Activated CD4-positive, alpha-beta memory T cell treated with anti-CD3 and anti-CD28 coated beads, Interleukin-2, amount 10 ng/mL, durations not matched to agents 7 days and 5 days (primary cell): ENCODE measurements at regions not wholly inside any gene's neighbourhood (a gene's known extent, or its start where the extent isn't known, plus 50 kb on each side); places are given as distances from the start of the nearest gene placed in this dataset.

ENCODE experiments used
- CTCF ChIA-PET: fragments of 350-600 bp; sonication (Branson Sonifier 250); formaldehyde crosslinking; loops from one replicate; lab custom pipeline; 2021; ENCODE audit warnings: antibody characterized with exemption, inconsistent platforms; lab: Charles Lee
- POLR2A ChIA-PET: fragments of 350-600 bp; sonication (Branson Sonifier 250); formaldehyde crosslinking; loops from one replicate; lab custom pipeline; 2021; ENCODE audit warnings: antibody characterized with exemption; lab: Charles Lee
- DNase-seq: peaks from one replicate; pipeline ENCODE4 v3.0.0-alpha.2; 2020
- H3K27ac Mint-ChIP-seq: one replicate; pipeline ENCODE4 v1.8.0; 2021; ENCODE audit warnings: mild to moderate bottlenecking, mixed read lengths
- H3K27me3 Mint-ChIP-seq: one replicate; pipeline ENCODE4 v1.8.0; 2021; ENCODE audit warnings: mixed read lengths
- H3K36me3 Mint-ChIP-seq: one replicate; pipeline ENCODE4 v1.8.0; 2021; ENCODE audit warnings: low read depth, mixed read lengths
- H3K4me1 Mint-ChIP-seq: one replicate; pipeline ENCODE4 v1.8.0; 2021; ENCODE audit warnings: mixed read lengths
- H3K4me3 Mint-ChIP-seq: one replicate; pipeline ENCODE4 v1.8.0; 2021; ENCODE audit warnings: mild to moderate bottlenecking, mixed read lengths
- H3K9me3 Mint-ChIP-seq: one replicate; pipeline ENCODE4 v1.8.0; 2021; ENCODE audit warnings: mixed read lengths

DNA sequence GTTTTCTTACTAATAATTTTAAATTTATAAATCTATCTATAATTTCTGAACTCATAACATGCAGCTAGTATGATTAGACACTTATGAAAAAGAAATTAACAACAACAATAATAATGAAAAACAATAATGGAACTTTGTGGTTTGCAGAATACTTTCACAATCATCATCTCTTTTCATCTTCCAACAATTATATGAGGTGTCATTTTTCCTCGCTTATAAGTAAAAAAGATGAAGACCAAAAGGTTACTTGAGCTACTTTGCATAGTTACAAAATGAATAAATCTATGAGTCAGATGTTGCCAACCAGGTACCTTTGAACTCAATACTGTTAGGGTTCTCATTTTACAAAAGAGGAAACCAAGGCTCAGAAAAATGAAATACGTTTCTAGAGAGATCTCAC lies 98.5 kb upstream of the ELOVL6 start:
- Mint-ChIP-seq H3K4me3 (no peak overlapping the region), H3K4me1 (peaks cover 12% of the 10 kb centered on the region), H3K27me3 (peaks cover 29% of the 10 kb centered on the region), H3K36me3 (no peaks in the 10 kb centered on the region), H3K27ac (no peak overlapping the region), H3K9me3 (no peaks in the 10 kb centered on the region)
- CTCF ChIA-PET, result no interaction called here
- no peak for DNase-seq
- POLR2A ChIA-PET, result no interaction called here

DNA sequence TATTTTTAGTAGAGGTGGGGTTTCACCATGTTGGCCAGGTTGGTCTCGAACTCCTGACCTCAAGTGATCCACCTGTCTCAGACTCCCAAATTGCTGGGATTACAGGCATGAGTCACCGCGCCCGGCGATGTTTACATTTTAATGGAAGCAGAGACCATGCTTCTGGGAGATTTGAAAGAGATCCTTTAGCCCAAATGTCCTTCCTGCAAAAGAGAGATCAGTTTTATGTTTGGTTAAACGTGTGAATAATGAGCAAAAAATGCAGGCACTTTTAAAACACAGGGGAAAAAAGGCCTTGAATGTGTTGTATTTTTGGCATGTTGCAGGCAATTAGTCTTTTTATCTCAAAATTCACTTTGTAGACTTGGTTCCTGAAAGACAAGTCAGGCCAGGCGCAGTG lies 95.8 kb upstream of the ELOVL6 start:
- no peaks in the 10 kb centered on the region for H3K9me3 Mint-ChIP-seq
- POLR2A ChIA-PET, result no interaction called here
- no peak overlapping the region for H3K27ac Mint-ChIP-seq
- no peak overlapping the region for H3K4me3 Mint-ChIP-seq
- H3K36me3 Mint-ChIP-seq, result no peaks in the 10 kb centered on the region
- no peak for DNase-seq
- CTCF ChIA-PET, result no interaction called here
- peaks cover 12% of the 10 kb centered on the region for H3K4me1 Mint-ChIP-seq
- H3K27me3 Mint-ChIP-seq, result peaks cover 39% of the 10 kb centered on the region

DNA sequence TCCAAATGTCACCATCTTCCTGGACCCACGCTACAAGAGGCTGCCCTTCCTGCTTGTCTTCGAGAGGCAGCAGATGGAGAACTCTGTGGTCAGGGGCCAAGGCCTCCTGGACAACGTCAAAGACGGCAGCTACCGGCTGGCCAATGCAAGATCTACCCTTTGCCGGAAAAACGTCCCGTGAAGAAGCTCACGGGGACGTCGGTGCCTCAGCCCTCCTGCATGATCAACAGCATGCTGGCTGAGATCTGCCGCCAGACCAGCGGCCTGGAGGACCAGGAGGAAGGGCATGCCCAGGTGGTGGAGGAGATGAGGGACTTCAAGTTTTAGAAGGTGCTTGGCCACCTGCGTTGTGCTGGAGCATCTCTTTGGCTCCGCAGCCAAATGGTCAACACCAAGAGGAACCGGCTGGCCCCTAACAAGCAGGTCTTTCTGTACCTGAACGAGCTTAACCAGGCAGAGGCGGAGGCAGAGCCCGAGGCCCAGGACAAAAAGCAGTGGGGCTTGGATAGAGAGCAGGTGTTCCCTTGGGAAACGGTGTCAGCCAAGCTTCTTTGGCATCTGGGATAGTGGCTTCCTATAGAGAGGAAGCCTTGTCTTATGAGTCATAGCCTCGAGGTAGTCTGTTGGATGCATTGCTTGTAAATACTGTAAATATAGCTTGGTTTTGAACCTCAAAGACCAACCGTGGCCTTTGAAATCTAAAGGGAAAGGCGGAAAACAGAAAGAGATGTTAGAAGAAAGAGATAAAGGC lies 94.8 kb upstream of the ELOVL6 start:
- POLR2A ChIA-PET, result no interaction called here
- Mint-ChIP-seq H3K4me1 (peaks cover 12% of the 10 kb centered on the region), H3K36me3 (no peaks in the 10 kb centered on the region), H3K27ac (no peak overlapping the region), H3K4me3 (no peak overlapping the region), H3K9me3 (no peaks in the 10 kb centered on the region), H3K27me3 (peaks cover 40% of the 10 kb centered on the region)
- CTCF ChIA-PET, result no interaction called here
- DNase-seq, result no peak

DNA sequence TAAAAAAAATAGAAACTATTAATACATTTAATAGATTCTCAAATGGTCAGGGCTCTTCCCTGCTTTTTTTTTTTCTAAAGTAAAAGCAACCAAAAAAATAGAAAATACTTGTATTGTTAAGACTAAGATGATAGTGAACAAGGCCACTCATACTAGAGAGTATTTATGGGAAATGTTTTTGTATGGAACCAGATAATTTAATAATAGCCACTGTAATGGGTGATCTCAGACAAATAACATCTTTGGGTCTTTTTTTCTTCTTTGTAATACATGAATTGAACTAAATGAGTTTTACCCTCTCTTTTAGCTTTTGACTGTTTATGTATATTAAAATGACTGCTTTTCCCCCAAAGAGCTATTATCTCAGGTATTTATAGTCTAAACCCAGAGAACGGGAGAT lies 92.1 kb upstream of the ELOVL6 start:
- Mint-ChIP-seq H3K36me3 (no peaks in the 10 kb centered on the region), H3K9me3 (no peaks in the 10 kb centered on the region), H3K27me3 (peaks cover 28% of the 10 kb centered on the region), H3K27ac (no peak overlapping the region), H3K4me3 (no peak overlapping the region), H3K4me1 (peaks cover 11% of the 10 kb centered on the region)
- DNase-seq, result no peak
- ChIA-PET CTCF (no interaction called here), POLR2A (no interaction called here)

DNA sequence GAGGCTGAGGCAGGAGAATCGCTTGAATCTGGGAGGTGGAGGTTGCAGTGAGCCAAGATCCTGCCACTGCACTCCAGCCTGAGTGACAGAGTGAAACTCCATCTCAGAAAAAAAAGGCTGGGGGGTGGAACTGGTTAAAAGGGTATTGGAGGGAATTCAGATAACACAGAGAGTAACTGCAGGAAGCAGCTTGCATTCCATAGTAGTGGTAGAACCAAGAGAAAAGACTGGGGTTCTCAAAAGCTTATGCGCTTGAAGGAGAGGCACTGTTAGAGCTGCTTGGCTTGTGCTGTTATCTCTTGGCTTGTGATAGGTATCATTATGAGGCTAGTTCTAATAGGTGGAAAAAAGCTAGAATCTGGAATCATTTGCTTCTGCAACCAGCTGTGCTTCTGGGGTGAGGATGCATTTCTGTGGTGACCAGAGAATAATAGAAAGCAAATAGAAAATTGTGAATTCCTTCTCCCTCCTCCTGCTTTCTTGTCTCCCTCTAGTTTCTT lies 91.2 kb upstream of the ELOVL6 start:
- no peak overlapping the region for H3K27ac Mint-ChIP-seq
- peaks cover 11% of the 10 kb centered on the region for H3K4me1 Mint-ChIP-seq
- no peaks in the 10 kb centered on the region for H3K9me3 Mint-ChIP-seq
- H3K27me3 Mint-ChIP-seq, result peaks cover 24% of the 10 kb centered on the region
- POLR2A ChIA-PET, result no interaction called here
- CTCF ChIA-PET, result no interaction called here
- H3K4me3 Mint-ChIP-seq, result no peak overlapping the region
- H3K36me3 Mint-ChIP-seq, result no peaks in the 10 kb centered on the region
- no peak for DNase-seq

DNA sequence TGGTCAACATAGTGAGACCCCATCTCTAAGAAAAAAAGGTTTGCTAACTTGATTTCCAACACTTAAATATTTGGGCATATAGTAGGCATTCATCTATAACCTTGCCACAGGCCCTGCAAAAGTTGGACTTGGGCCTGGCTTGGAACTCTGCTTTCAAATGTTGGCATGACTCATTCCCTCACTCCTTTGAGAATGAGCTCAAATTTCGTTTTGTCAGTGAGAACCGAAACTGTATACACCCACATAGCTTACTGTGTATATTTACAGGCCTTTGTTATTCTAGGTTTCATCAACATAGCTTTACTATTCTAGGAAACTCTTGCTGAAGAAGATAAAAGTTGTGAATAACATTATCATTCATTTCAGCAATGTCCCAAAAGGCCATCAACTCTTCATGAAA lies 88.7 kb upstream of the ELOVL6 start:
- Mint-ChIP-seq H3K9me3 (no peaks in the 10 kb centered on the region), H3K36me3 (no peaks in the 10 kb centered on the region), H3K27me3 (peaks cover 18% of the 10 kb centered on the region), H3K27ac (peak overlapping the region; percentile 9), H3K4me1 (peaks cover 11% of the 10 kb centered on the region), H3K4me3 (no peak overlapping the region)
- peak; percentile 24 for DNase-seq
- ChIA-PET CTCF (interaction anchor here (0.6 to 1.5 kb wide), 2 partner anchors 28 to 238 kb away, joined by 3 to 4 read pairs; no protein-coding TSS in a partner anchor), POLR2A (interaction anchor here (1.0 kb wide), 3 partner anchors 89 to 122 kb away, joined by 3 to 5 read pairs (median 4); partner anchors contain the start of gene ELOVL6)

DNA sequence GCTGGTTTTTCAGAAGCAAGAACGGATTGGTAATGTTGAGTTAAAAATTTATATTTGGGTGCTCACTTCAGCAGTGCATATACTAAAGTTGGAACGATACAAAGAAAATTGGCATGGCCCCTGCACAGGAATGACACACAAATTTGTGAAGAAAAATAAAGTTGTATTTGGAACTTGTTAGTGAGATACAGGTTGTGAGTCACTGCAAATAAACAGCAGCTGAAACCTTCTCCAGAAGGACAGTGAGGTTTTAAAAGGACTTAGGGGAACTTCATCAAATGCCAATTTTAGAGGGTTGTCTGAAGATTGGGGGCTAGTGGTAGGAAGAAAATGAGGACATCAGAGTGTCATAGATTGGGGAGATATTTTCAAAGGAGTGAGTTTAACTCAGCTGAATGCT lies 79.7 kb upstream of the ELOVL6 start:
- no peak overlapping the region for H3K4me3 Mint-ChIP-seq
- CTCF ChIA-PET, result interaction anchor here (1.0 kb wide), 1 partner anchor 272 kb away, joined by 3 read pairs; no protein-coding TSS in a partner anchor
- H3K36me3 Mint-ChIP-seq, result no peaks in the 10 kb centered on the region
- DNase-seq, result no peak
- POLR2A ChIA-PET, result no interaction called here
- H3K9me3 Mint-ChIP-seq, result no peaks in the 10 kb centered on the region
- H3K27me3 Mint-ChIP-seq, result peaks cover 24% of the 10 kb centered on the region
- H3K4me1 Mint-ChIP-seq, result no peaks in the 10 kb centered on the region
- no peak overlapping the region for H3K27ac Mint-ChIP-seq

DNA sequence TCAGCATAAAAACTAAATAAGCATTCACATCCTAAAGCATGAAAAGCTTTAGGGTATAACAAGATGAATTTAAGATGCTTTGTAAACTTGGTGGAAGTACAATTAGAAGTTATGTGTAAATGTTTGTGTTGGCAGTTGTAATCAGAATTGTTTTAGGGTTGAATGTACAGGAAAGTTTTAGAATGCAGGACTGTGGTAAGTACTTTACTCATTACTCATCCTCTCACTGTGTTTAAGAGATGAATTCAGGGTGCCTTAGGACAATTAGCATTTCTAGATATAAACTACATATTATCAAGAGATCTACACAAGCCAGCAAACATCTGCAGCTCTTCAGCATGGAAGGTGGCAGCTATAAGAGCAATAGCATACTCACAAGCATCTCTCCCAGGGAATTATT lies 77.5 kb upstream of the ELOVL6 start:
- DNase-seq, result no peak

DNA sequence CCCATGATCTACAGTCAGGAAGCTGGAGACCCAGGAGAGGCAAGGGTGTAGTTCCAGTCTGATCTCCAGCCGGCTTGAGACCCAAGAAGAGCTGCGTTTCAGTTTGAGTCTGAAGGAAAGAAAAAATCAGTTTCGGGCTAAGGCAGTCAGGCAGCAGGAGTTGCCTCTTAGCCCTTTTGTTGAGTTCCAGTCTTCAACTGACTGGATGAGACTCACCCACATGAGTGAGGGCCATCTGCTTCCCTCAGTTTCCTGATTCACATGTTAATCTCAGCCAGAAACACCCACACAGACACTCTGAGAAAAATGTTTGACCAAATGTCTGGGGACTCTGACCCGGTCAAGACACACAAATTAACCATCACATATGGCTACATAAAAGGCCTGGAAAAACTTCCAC lies 73.6 kb upstream of the ELOVL6 start:
- ChIA-PET CTCF (no interaction called here), POLR2A (no interaction called here)

More for the DNA sequence above, 77.5 kb upstream of the ELOVL6 start:
- Mint-ChIP-seq H3K27me3 (peaks cover 32% of the 10 kb centered on the region), H3K27ac (no peak overlapping the region), H3K4me3 (no peak overlapping the region), H3K36me3 (no peaks in the 10 kb centered on the region), H3K4me1 (no peaks in the 10 kb centered on the region), H3K9me3 (no peaks in the 10 kb centered on the region)
- ChIA-PET CTCF (no interaction called here), POLR2A (no interaction called here)

DNA sequence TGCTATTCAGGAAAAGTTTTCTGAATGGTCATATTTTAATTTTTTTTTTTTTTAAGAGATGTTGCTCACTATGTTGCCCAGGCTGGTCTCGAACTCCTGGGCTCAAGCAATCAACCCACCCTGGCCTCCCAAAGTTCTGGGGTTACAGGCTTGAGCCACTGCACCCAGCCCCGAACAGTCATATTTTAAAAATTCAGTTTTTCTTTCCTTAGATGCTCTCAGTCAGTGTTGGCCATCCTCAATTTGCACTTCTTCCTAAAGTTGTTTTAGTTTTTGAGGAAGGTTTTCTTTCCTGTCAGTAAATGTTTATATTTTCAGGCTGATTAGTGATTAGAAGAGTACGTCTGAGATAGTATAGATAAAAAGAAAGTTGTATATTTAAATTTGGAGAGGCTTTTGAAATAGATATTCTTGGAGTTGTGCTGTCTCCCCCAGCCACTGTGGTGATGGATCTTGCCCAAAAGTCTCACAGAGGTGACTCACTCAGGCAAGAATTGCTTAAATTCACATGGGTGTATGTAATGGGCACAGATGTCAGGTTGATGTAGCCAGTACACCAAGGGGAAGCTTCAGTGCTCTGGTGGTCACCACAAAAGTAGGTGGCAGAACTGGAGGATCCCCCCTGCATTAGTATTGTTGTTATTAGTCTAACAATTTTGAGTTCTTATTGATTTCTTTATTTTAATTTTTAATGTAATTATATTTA lies 72.2 kb upstream of the ELOVL6 start:
- DNase-seq, result no peak
- Mint-ChIP-seq H3K27me3 (peaks cover 25% of the 10 kb centered on the region), H3K4me3 (no peak overlapping the region), H3K36me3 (no peaks in the 10 kb centered on the region), H3K4me1 (peaks cover 13% of the 10 kb centered on the region), H3K27ac (no peak overlapping the region), H3K9me3 (no peaks in the 10 kb centered on the region)
- POLR2A ChIA-PET, result no interaction called here
- CTCF ChIA-PET, result no interaction called here

More for the DNA sequence above, 73.6 kb upstream of the ELOVL6 start:
- Mint-ChIP-seq H3K36me3 (no peaks in the 10 kb centered on the region), H3K4me1 (peaks cover 13% of the 10 kb centered on the region), H3K9me3 (no peaks in the 10 kb centered on the region), H3K27me3 (peaks cover 24% of the 10 kb centered on the region), H3K27ac (no peak overlapping the region), H3K4me3 (no peak overlapping the region)
- no peak for DNase-seq

DNA sequence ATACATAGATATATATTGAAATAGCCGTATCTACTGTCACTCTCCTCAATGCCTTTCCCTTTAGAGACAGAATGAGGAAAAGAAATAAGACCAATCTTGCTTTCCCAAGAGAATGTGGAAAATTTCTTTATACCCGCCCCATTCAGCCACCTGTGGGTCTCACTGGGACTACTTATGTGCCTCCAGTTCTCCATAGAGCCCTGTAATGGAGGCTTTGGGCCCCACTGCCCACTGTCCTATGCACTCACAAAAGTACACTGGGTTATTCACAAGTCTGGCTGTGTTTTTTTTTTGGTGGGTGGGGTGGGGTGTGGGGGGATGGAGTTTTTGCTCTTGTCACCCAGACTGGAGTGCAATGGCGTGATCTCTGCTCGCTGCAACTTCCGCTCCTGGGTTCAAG lies 70.4 kb upstream of the ELOVL6 start:
- no peak overlapping the region for H3K4me3 Mint-ChIP-seq
- DNase-seq, result no peak
- peaks cover 22% of the 10 kb centered on the region for H3K27me3 Mint-ChIP-seq
- H3K27ac Mint-ChIP-seq, result no peak overlapping the region
- CTCF ChIA-PET, result no interaction called here
- H3K36me3 Mint-ChIP-seq, result no peaks in the 10 kb centered on the region
- no peaks in the 10 kb centered on the region for H3K9me3 Mint-ChIP-seq
- POLR2A ChIA-PET, result no interaction called here
- peaks cover 13% of the 10 kb centered on the region for H3K4me1 Mint-ChIP-seq

DNA sequence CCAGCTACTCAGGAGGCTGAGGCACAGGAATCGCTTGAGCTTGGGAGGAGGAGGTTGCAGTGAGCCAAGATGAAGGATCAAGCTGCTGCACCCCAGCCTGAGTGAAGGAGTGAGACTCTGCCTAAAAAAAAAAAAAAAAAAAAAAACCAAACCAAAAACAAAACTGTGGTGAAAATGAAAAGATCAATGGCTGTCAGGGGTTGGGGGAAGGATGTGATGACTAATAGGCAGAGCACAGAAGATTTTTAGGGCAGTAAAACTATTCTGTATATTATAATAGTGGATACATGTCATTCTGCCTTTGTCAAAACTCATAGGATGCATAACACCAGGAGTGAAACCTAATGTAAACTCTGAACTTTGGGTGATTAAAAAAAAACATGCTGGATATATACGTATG lies 69.9 kb upstream of the ELOVL6 start:
- ChIA-PET CTCF (no interaction called here), POLR2A (no interaction called here)
- DNase-seq, result no peak
- H3K36me3 Mint-ChIP-seq, result no peaks in the 10 kb centered on the region
- no peaks in the 10 kb centered on the region for H3K9me3 Mint-ChIP-seq
- no peak overlapping the region for H3K4me3 Mint-ChIP-seq
- H3K27me3 Mint-ChIP-seq, result peaks cover 23% of the 10 kb centered on the region
- H3K4me1 Mint-ChIP-seq, result peaks cover 13% of the 10 kb centered on the region
- no peak overlapping the region for H3K27ac Mint-ChIP-seq

DNA sequence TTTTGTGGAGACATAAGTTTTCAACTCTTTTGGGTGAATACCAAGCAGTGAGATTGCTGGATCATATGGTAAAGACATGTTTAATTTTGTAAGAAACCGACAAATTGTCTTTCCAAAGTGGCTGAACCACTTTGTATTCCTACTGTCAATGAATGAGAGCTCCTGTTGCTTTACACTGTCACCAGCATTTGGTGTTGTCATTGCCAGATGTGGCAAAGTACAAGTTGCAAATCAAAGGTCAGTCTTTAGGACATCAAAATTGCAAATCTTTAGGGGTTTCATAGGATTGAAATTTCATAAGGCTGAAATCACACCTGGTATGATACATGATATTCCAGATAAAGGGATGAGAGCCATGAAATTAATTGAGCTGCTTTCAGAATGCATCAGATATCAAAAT lies 67.7 kb upstream of the ELOVL6 start:
- H3K9me3 Mint-ChIP-seq, result no peaks in the 10 kb centered on the region
- no peak overlapping the region for H3K27ac Mint-ChIP-seq
- ChIA-PET POLR2A (no interaction called here), CTCF (no interaction called here)
- H3K4me1 Mint-ChIP-seq, result peaks cover 13% of the 10 kb centered on the region
- H3K36me3 Mint-ChIP-seq, result no peaks in the 10 kb centered on the region
- peaks cover 16% of the 10 kb centered on the region for H3K27me3 Mint-ChIP-seq
- DNase-seq, result no peak
- H3K4me3 Mint-ChIP-seq, result no peak overlapping the region
